HepG2 (cell line): ENCODE measurements at regions not wholly inside any gene's neighbourhood (a gene's known extent, or its start where the extent isn't known, plus 50 kb on each side); places are given as distances from the start of the nearest gene placed in this dataset.

ENCODE experiments used
- FOXK2 ChIP-seq: fragments of 450-650 bp; IDR thresholded peaks from 2 replicates; pipeline ENCODE4 v1.6.1; 2016
- MTF1 ChIP-seq: sonication (generic); formaldehyde crosslinking; IDR thresholded peaks from 2 replicates; pipeline ENCODE4 v1.5.0; 2020; ENCODE audit warnings: missing genetic modification reagents
- ZNF326 ChIP-seq: sonication (generic); formaldehyde crosslinking; IDR thresholded peaks from 2 replicates; pipeline ENCODE4 v1.4.0; 2020; ENCODE audit warnings: missing genetic modification reagents, borderline replicate concordance
- ZNF343 ChIP-seq: sonication (generic); formaldehyde crosslinking; IDR thresholded peaks from 2 replicates; pipeline ENCODE4 v1.4.0; 2020; ENCODE audit warnings: mild to moderate bottlenecking, missing genetic modification reagents
- small RNA-seq, 3 experiments: library from RNA; depleted of rRNA; stranded (forward); fragments of <200 nt; gene quantifications; one replicate each; pipeline ENCODE3, GENCODE V24; 2012; ENCODE audit warnings: low read depth in 2 of 3, low replicate concordance in 1 of 3; ENCODE audit not compliant: insufficient read length in 3 of 3, insufficient read depth in 2 of 3
- TF ChIP-seq, protein P1 (sequence below), 2 experiments: fragments of 450-650 bp in 1 of 2; sonication (generic) in 1 of 2; formaldehyde crosslinking; IDR thresholded peaks; 2 replicates each; pipeline versions ENCODE4 v1.5.0 to v1.8.0; 2020 to 2022; ENCODE audit warnings: mild to moderate bottlenecking in 1 of 2, missing genetic modification reagents in 1 of 2
- TF ChIP-seq, protein P2 (sequence below): sonication (generic); formaldehyde crosslinking; IDR thresholded peaks from 2 replicates; pipeline ENCODE4 v1.4.0; 2020; ENCODE audit warnings: missing genetic modification reagents; ENCODE audit errors: not compliant biosample characterization
- TF ChIP-seq, protein P3 (sequence below): sonication (generic); formaldehyde crosslinking; IDR thresholded peaks from 2 replicates; pipeline ENCODE4 v1.5.0; 2020; ENCODE audit warnings: mild to moderate bottlenecking, missing genetic modification reagents, borderline replicate concordance
- TF ChIP-seq, protein P4 (sequence below): IDR thresholded peaks from 2 replicates; pipeline ENCODE4 v1.6.1; 2018; ENCODE audit warnings: missing genetic modification reagents

DNA sequence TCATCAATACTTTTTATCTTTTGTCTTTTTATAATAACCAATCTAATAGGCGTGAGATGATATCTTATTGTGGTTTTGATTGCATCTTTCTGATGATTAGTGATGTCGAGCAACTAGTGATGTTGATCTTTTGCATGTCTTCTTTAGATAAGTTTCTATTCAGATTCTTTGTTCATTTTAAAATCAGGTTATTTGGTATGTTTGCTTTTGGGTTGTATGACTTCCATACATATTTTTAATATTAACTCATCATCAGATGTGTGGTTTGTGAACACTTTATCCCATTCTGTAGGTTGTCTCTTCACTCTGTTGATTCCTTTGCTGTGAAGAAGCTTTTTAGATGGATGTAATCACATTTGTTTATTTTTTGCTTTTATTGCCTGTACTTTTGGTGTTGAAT is 295.8 kb downstream of the BCKDHB start (continued):
- TF ChIP-seq, protein P1, sequence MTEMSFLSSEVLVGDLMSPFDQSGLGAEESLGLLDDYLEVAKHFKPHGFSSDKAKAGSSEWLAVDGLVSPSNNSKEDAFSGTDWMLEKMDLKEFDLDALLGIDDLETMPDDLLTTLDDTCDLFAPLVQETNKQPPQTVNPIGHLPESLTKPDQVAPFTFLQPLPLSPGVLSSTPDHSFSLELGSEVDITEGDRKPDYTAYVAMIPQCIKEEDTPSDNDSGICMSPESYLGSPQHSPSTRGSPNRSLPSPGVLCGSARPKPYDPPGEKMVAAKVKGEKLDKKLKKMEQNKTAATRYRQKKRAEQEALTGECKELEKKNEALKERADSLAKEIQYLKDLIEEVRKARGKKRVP (CRISPR knock-in tag; IDR thresholded peaks at IDR 0.05), result no peak
- TF ChIP-seq, protein P2, sequence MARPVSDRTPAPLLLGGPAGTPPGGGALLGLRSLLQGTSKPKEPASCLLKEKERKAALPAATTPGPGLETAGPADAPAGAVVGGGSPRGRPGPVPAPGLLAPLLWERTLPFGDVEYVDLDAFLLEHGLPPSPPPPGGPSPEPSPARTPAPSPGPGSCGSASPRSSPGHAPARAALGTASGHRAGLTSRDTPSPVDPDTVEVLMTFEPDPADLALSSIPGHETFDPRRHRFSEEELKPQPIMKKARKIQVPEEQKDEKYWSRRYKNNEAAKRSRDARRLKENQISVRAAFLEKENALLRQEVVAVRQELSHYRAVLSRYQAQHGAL, result no peak
- TF ChIP-seq, protein P3, sequence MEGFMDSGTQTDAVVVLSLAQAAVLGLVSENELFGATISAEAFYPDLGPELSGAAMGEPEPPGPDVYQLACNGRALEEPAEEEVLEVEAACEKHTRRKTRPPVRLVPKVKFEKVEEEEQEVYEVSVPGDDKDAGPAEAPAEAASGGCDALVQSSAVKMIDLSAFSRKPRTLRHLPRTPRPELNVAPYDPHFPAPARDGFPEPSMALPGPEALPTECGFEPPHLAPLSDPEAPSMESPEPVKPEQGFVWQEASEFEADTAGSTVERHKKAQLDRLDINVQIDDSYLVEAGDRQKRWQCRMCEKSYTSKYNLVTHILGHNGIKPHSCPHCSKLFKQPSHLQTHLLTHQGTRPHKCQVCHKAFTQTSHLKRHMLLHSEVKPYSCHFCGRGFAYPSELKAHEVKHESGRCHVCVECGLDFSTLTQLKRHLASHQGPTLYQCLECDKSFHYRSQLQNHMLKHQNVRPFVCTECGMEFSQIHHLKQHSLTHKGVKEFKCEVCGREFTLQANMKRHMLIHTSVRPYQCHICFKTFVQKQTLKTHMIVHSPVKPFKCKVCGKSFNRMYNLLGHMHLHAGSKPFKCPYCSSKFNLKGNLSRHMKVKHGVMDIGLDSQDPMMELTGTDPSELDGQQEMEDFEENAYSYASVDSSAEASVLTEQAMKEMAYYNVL, result no peak
- no peak for TF ChIP-seq MTF1
- no peak for TF ChIP-seq ZNF343 (CRISPR knock-in tag)
- TF ChIP-seq ZNF326 (CRISPR knock-in tag), result no peak
- TF ChIP-seq, protein P4, sequence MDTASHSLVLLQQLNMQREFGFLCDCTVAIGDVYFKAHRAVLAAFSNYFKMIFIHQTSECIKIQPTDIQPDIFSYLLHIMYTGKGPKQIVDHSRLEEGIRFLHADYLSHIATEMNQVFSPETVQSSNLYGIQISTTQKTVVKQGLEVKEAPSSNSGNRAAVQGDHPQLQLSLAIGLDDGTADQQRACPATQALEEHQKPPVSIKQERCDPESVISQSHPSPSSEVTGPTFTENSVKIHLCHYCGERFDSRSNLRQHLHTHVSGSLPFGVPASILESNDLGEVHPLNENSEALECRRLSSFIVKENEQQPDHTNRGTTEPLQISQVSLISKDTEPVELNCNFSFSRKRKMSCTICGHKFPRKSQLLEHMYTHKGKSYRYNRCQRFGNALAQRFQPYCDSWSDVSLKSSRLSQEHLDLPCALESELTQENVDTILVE (CRISPR knock-in tag), result no peak
- TF ChIP-seq FOXK2, result no peak

Small RNA genes in the stretch of these regions (small RNA-seq; reads per million reads assigned to genes)
- gene AL596028.1, result 0 reads per million in 3 experiments
- 0 reads per million in 3 experiments for gene RNA5SP210
